Activated T-helper 1 cell treated with anti-CD3 and anti-CD28 coated beads, Interleukin-12 subunit alpha, Interleukin-12 subunit beta, Interleukin-2, Interleukin-4 antibody, amounts not matched to agents 30 ng/mL and 10 ng/mL and 1 ng/mL, durations not matched to agents 14 hours and 24 hours and 36 hours (primary cell): ENCODE measurements at regions not wholly inside any gene's neighbourhood (a gene's known extent, or its start where the extent isn't known, plus 50 kb on each side); places are given as distances from the start of the nearest gene placed in this dataset.

Experiments
- DNase-seq: peaks from one replicate; pipeline ENCODE4 v3.0.0; 2021; ENCODE audit warnings: low spot score
- H3K27ac Mint-ChIP-seq: one replicate; pipeline ENCODE4 v1.8.0; 2021; ENCODE audit warnings: mild to moderate bottlenecking, mixed read lengths
- H3K27me3 Mint-ChIP-seq: one replicate; pipeline ENCODE4 v1.8.0; 2022; ENCODE audit warnings: mild to moderate bottlenecking, moderate library complexity, mixed read lengths; ENCODE audit not compliant: insufficient read depth
- H3K36me3 Mint-ChIP-seq: one replicate; pipeline ENCODE4 v1.8.0; 2021; ENCODE audit warnings: low read depth, mixed read lengths
- H3K4me1 Mint-ChIP-seq: one replicate; pipeline ENCODE4 v1.8.0; 2021; ENCODE audit warnings: low read depth, mixed read lengths
- H3K4me3 Mint-ChIP-seq: one replicate; pipeline ENCODE4 v1.8.0; 2021; ENCODE audit warnings: mild to moderate bottlenecking, moderate library complexity, mixed read lengths
- H3K9me3 Mint-ChIP-seq: one replicate; pipeline ENCODE4 v1.8.0; 2021; ENCODE audit warnings: mixed read lengths
- intact Hi-C: fragments of 100-400 bp; cut with micrococcal nuclease; formaldehyde crosslinking; loops from one replicate; pipeline ENCODE4 v1.15.1; 2024

- Mint-ChIP-seq H3K9me3 (peaks cover 5% of the 10 kb centered on the region), H3K36me3 (no peaks in the 10 kb centered on the region), H3K27me3 (peaks cover 4% of the 10 kb centered on the region), H3K4me1 (peaks cover 4% of the 10 kb centered on the region), H3K4me3 (no peak overlapping the region), H3K27ac (no peak overlapping the region)
- intact Hi-C loops: no loop called here
- no peak for DNase-seq
Observed at GRCh38 chr5:43772764-43773477, 169.9 kb downstream of the NNT start.

GRCh38 chr5:43772458-43772763, 169.4 kb downstream of the NNT start:
- Mint-ChIP-seq H3K27ac (no peak overlapping the region), H3K9me3 (peaks cover 5% of the 10 kb centered on the region), H3K27me3 (peaks cover 4% of the 10 kb centered on the region), H3K36me3 (no peaks in the 10 kb centered on the region), H3K4me1 (peaks cover 4% of the 10 kb centered on the region), H3K4me3 (no peak overlapping the region)
- no peak for DNase-seq
- intact Hi-C loops: no loop called here

- Mint-ChIP-seq H3K27me3 (peaks cover 4% of the 10 kb centered on the region), H3K9me3 (peaks cover 5% of the 10 kb centered on the region), H3K4me3 (no peak overlapping the region), H3K36me3 (no peaks in the 10 kb centered on the region), H3K4me1 (peaks cover 4% of the 10 kb centered on the region), H3K27ac (no peak overlapping the region)
- intact Hi-C loops: no loop called here
- DNase-seq: no peak
Observed at GRCh38 chr5:43771611-43772031, 168.6 kb downstream of the NNT start.

- intact Hi-C loops: no loop called here
- Mint-ChIP-seq H3K4me3 (no peak overlapping the region), H3K9me3 (peaks cover 5% of the 10 kb centered on the region), H3K27ac (no peak overlapping the region), H3K27me3 (no peaks in the 10 kb centered on the region), H3K4me1 (peaks cover 4% of the 10 kb centered on the region), H3K36me3 (no peaks in the 10 kb centered on the region)
- DNase-seq: no peak
Observed at GRCh38 chr5:43769571-43770355, 166.8 kb downstream of the NNT start.
